Ovary (tissue), 7 donors: ENCODE measurements at regions not wholly inside any gene's neighbourhood (a gene's known extent, or its start where the extent isn't known, plus 50 kb on each side); places are given as distances from the start of the nearest gene placed in this dataset.

Source experiments
- DNase-seq, 5 donors: peaks; one replicate each; pipeline ENCODE4 v3.0.0-alpha.2; 2019 to 2020
- H3K27ac ChIP-seq, 2 donors: fragments of 200-600 bp; one replicate each; pipeline versions ENCODE4 v1.5.1 to v1.8.0; 2019 to 2022
- H3K27me3 ChIP-seq: fragments of 200-600 bp; one replicate; pipeline ENCODE4 v1.8.0; 2022
- H3K36me3 ChIP-seq: fragments of 200-600 bp; sonication (generic); one replicate; pipeline ENCODE4 v1.5.1; 2019
- H3K4me1 ChIP-seq: one replicate; pipeline ENCODE4 v1.8.1; 2013; ENCODE audit warnings: mild to moderate bottlenecking, moderate library complexity; ENCODE audit not compliant: insufficient read depth
- H3K4me3 ChIP-seq: fragments of 200-600 bp; sonication (generic); one replicate; pipeline ENCODE4 v1.5.1; 2017
- H3K9me3 ChIP-seq, 2 donors: fragments of 200-600 bp in 1 of 2; sonication (generic) in 1 of 2; one replicate each; pipeline versions ENCODE4 v1.5.1 to v1.8.1; 2013 to 2019; ENCODE audit warnings: mild to moderate bottlenecking in 1 of 2, moderate library complexity in 1 of 2
- CTCF ChIP-seq, 3 donors: fragments of 450-650 bp in 2 of 3; fragments of 200-600 bp in 1 of 3; IDR thresholded peaks; one replicate each; pipeline versions ENCODE4 v1.5.1 to v1.8.0; 2016 to 2022; ENCODE audit warnings: antibody characterized with exemption in 3 of 3, mild to moderate bottlenecking in 1 of 3
- EP300 ChIP-seq: sonication (generic); formaldehyde crosslinking; IDR thresholded peaks from one replicate; pipeline ENCODE4 v1.6.1; 2017; ENCODE audit warnings: antibody characterized with exemption
- POLR2A ChIP-seq: fragments of 450-650 bp; IDR thresholded peaks from one replicate; pipeline ENCODE4 v1.6.1; 2017; ENCODE audit warnings: antibody characterized with exemption, mild to moderate bottlenecking, moderate library complexity
- WGBS, 3 donors: extraction: QIAGEN DNeasy Blood & Tissue Kit in 1 of 3; methylation state at CpG; one replicate each; pipeline versions ENCODE4 v1.1.5 to v1.1.7; 2013 to 2017; 5-methylcytosine and 5-hydroxymethylcytosine counted together
- intact Hi-C, 4 donors: fragments of 100-400 bp; cut with DNase I; formaldehyde crosslinking; loops; one replicate each; pipeline versions ENCODE4 v1.11.0 to v1.15.1; 2022 to 2023
- donor health status: DM: no; HTN: no; CAD: no; lungs with moderate emphysema.
- donor health status: DM: no; HTN: no; CAD: no.
- donor health status: Bipolar disorder and iron deficiency.
- donor health status: DM: no; HTN: no; CAD: no.
- donor health status: DM: yes; HTN: yes; CAD: no.

GRCh38 chr2:111219285-111219684 is 98.6 kb downstream of the BCL2L11 start:
- 70 to 81% (median 74%) methylated on average over 6 of the region's 6 CpGs for WGBS, 3 donors
- DNase-seq = no peak

GRCh38 chr2:111219734-111220505 is 99.2 kb downstream of the BCL2L11 start:
- no peak overlapping the region for H3K4me3 ChIP-seq
- H3K27me3 ChIP-seq = no peaks in the 10 kb centered on the region
- H3K9me3 ChIP-seq = no peaks in the 10 kb centered on the region
- no peak for TF ChIP-seq EP300
- no peak for TF ChIP-seq CTCF (IDR thresholded peaks at IDR 0.05)
- DNase-seq = no peak
- WGBS, 3 donors = 87% methylated on average over 5 of the region's 5 CpGs
- H3K36me3 ChIP-seq = no peaks in the 10 kb centered on the region
- intact Hi-C loops = no loop called here
- H3K4me1 ChIP-seq = no peaks in the 10 kb centered on the region
- H3K27ac ChIP-seq = no peak overlapping the region

More at GRCh38 chr2:111219285-111219684, 98.6 kb downstream of the BCL2L11 start:
- H3K4me1 ChIP-seq = no peaks in the 10 kb centered on the region
- H3K4me3 ChIP-seq = no peak overlapping the region
- no peaks in the 10 kb centered on the region for H3K27me3 ChIP-seq
- H3K9me3 ChIP-seq = no peaks in the 10 kb centered on the region
- no peak for TF ChIP-seq EP300
- no peak for TF ChIP-seq CTCF (IDR thresholded peaks at IDR 0.05)
- TF ChIP-seq POLR2A = no peak
- H3K27ac ChIP-seq = no peak overlapping the region
- intact Hi-C loops = no loop called here
- no peaks in the 10 kb centered on the region for H3K36me3 ChIP-seq

GRCh38 chr2:111220962-111221361 is 100.2 kb downstream of the BCL2L11 start:
- Histone ChIP-seq H3K4me3 (no peak overlapping the region), H3K27ac (no peak overlapping the region), H3K4me1 (no peaks in the 10 kb centered on the region), H3K36me3 (no peaks in the 10 kb centered on the region), H3K9me3 (no peaks in the 10 kb centered on the region), H3K27me3 (no peaks in the 10 kb centered on the region)
- no peak for DNase-seq
- WGBS, 3 donors = 97 to 100% (median 100%) methylated on average over 1 of the region's 1 CpG
- intact Hi-C loops = no loop called here
- no peak for TF ChIP-seq POLR2A
- no peak for TF ChIP-seq CTCF (IDR thresholded peaks at IDR 0.05)
- no peak for TF ChIP-seq EP300

- TF ChIP-seq CTCF (IDR thresholded peaks at IDR 0.05) (no peak), POLR2A (no peak), EP300 (no peak)
- WGBS, 3 donors = 93 to 97% (median 94%) methylated on average over 3 of the region's 3 CpGs
- no peak for DNase-seq
These were observed 101.0 kb downstream of the BCL2L11 start for GRCh38 chr2:111221701-111222100.

More at GRCh38 chr2:111221701-111222100, 101.0 kb downstream of the BCL2L11 start:
- Histone ChIP-seq H3K27me3 (no peaks in the 10 kb centered on the region), H3K36me3 (no peaks in the 10 kb centered on the region), H3K9me3 (no peaks in the 10 kb centered on the region), H3K4me3 (no peak overlapping the region), H3K4me1 (no peaks in the 10 kb centered on the region), H3K27ac (no peak overlapping the region)
- intact Hi-C loops = no loop called here
